BLaER1 treated with 17β-estradiol and CSF1 and Interleukin-3, amounts not matched to agents 10 nM and 100 nM (cell line): ENCODE measurements at regions not wholly inside any gene's neighbourhood (a gene's known extent, or its start where the extent isn't known, plus 50 kb on each side); places are given as distances from the start of the nearest gene placed in this dataset.

ENCODE experiments used
- H3K27ac ChIP-seq, 11 experiments: shearing (Covaris generic); formaldehyde crosslinking; 2 replicates each; pipeline ENCODE4 v1.8.1; 2022
- H3K27me3 ChIP-seq, 11 experiments: shearing (Covaris generic); formaldehyde crosslinking; 2 replicates each; pipeline ENCODE4 v1.8.1; 2022
- H3K36me3 ChIP-seq, 11 experiments: shearing (Covaris generic); formaldehyde crosslinking; 2 replicates each; pipeline ENCODE4 v1.8.1; 2022
- H3K4me1 ChIP-seq, 10 experiments: shearing (Covaris generic); formaldehyde crosslinking; 2 replicates each; pipeline ENCODE4 v1.8.1; 2022
- H3K4me2 ChIP-seq, 11 experiments: shearing (Covaris generic); formaldehyde crosslinking; 2 replicates each; pipeline ENCODE4 v1.8.1; 2022
- H3K4me3 ChIP-seq, 10 experiments: shearing (Covaris generic); formaldehyde crosslinking; 2 replicates each; pipeline ENCODE4 v1.8.1; 2022
- H3K9ac ChIP-seq, 11 experiments: shearing (Covaris generic); formaldehyde crosslinking; 2 replicates each; pipeline ENCODE4 v1.8.1; 2022
- H3K9me3 ChIP-seq, 11 experiments: shearing (Covaris generic); formaldehyde crosslinking; replicated peaks in 1 of 11; 2 replicates each; pipeline ENCODE4 v1.8.1; 2022
- H4K20me1 ChIP-seq, 11 experiments: shearing (Covaris generic); formaldehyde crosslinking; 2 replicates each; pipeline ENCODE4 v1.8.1; 2022
- Cebpa-rat ChIP-seq, 11 experiments: shearing (Covaris generic); IDR thresholded peaks; 2 replicates each; pipeline ENCODE4 v1.8.1; 2022

DNA sequence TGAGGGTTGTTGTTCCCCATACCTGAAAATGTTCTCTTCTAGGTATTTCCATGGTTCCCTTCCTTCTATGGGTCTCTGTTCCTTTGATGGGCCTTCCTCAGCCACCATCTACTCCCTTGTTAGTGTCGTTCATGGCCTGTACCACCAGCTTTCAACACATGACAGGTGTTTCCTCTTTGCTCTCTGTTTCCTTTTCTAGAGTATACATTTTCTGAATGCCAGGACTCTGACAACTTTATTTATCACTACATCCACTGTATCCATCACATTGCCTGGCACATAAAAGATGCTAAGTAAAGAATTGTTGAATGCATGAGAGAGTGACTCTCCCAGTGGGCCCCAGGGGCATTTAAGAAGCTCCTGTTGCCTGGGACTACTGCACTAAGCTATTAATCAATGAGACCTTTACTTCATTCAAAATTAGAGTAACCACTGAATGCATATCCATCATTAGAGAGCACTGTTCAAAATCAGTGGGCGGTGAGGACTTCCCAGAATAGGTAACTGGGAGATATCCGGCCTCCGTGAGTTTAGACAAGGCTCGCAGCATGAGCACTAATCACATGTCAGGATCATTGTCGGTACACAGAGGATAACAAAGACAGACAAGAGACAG, 255.0 kb downstream of the CBLN1 start:
- Histone ChIP-seq H3K36me3 (no peaks in the 10 kb centered on the region), H3K9ac (no peak overlapping the region), H3K27me3 (no peaks in the 10 kb centered on the region), H3K9me3 (no peaks in the 10 kb centered on the region), H3K4me2 (peak overlapping the region in 9 of 11 experiments; percentile 19 to 61 (median 48); a peak in 16 of 22 replicates), H3K4me3 (no peak overlapping the region), H3K27ac (no peak overlapping the region), H3K4me1 (peaks cover 0 to 18% (median 13%) of the 10 kb centered on the region in 10 experiments; a peak in 14 of 20 replicates), H4K20me1 (no peaks in the 10 kb centered on the region)
- TF ChIP-seq Cebpa-rat (IDR thresholded peaks at IDR 0.05) = no peak

DNA sequence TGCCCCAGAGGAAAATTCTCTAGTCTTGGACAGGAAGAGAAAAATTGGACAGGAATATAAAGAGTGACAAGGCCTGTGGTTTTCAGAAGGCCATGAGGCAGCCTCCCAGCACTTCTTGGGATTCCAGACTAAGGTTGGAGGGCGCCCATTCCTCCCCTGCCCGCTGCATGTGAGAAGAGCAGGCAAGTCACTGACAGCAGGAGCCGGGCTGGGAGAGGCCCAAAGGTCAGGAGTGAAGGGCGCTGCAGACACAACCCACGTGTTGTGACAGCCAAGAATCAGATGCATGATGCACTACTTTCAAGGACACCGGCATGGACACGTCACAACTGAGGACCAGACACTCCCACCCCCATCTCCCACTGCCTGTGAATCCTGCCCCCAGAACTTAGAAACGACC, 256.7 kb downstream of the CBLN1 start:
- Histone ChIP-seq H3K4me1 (peaks cover 0 to 26% (median 20%) of the 10 kb centered on the region in 10 experiments; a peak in 14 of 20 replicates), H3K4me3 (no peak overlapping the region), H3K9me3 (no peaks in the 10 kb centered on the region), H3K27ac (no peak overlapping the region), H3K27me3 (0 out of 22 replicates have a peak, but pooled peaks cover 0 to 3% (median 0%) of the 10 kb centered on the region in 11 experiments), H4K20me1 (no peaks in the 10 kb centered on the region), H3K9ac (no peak overlapping the region), H3K4me2 (no peak overlapping the region), H3K36me3 (no peaks in the 10 kb centered on the region)
- TF ChIP-seq Cebpa-rat (IDR thresholded peaks at IDR 0.05) = no peak

DNA sequence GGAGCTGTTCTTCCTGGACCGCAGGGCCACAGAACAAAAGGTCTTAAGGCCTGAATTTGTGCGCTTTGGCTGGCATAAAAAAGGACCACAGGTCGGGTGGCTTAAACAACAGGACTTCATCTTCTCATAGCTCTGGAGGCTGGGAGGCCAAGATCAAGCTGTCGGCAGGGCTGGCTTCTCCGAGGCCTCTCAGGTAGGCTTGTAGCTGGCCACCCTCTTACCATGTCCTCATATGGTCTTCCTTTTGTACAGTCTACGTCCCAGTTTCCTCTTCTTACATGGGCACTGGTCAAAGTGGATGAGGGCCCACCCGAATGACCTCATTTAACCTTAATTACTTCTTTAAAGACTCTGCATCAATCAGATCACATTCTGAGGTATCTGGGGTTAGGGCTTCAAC, 257.6 kb downstream of the CBLN1 start:
- no peaks in the 10 kb centered on the region for H3K9me3 ChIP-seq
- no peak overlapping the region for H3K4me3 ChIP-seq
- no peak overlapping the region for H3K27ac ChIP-seq
- H4K20me1 ChIP-seq = no peaks in the 10 kb centered on the region
- no peak for TF ChIP-seq Cebpa-rat (IDR thresholded peaks at IDR 0.05)
- no peak overlapping the region for H3K4me2 ChIP-seq
- peaks cover 0 to 26% (median 20%) of the 10 kb centered on the region in 10 experiments; a peak in 14 of 20 replicates for H3K4me1 ChIP-seq
- H3K36me3 ChIP-seq = no peaks in the 10 kb centered on the region
- H3K9ac ChIP-seq = no peak overlapping the region
- H3K27me3 ChIP-seq = 0 out of 22 replicates have a peak, but pooled peaks cover 0 to 3% (median 0%) of the 10 kb centered on the region in 11 experiments

DNA sequence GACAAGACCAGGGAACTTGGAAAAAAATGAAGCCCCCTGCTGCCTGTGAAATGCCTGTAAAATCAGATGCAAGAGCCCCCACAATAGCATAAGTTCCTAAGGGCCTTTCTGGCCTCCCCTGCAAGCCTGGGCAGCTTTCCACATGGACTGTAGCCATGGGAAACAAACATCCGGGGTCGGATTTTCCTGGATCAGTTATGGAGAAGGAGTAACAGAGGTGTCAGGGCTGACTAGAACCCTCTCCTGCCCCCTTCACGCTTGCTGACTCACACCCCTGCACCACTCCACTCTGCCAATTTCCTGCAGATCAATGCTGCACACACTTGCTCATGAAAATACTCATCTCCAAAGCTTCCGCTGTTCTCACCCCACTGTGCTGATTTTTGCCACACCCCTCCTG, 258.6 kb downstream of the CBLN1 start:
- 0 out of 22 replicates have a peak, but pooled peaks cover 0 to 3% (median 0%) of the 10 kb centered on the region in 11 experiments for H3K27me3 ChIP-seq
- H3K9me3 ChIP-seq = no peaks in the 10 kb centered on the region
- H3K4me2 ChIP-seq = no peak overlapping the region
- H4K20me1 ChIP-seq = no peaks in the 10 kb centered on the region
- no peak for TF ChIP-seq Cebpa-rat (IDR thresholded peaks at IDR 0.05)
- no peak overlapping the region for H3K4me3 ChIP-seq
- no peaks in the 10 kb centered on the region for H3K36me3 ChIP-seq
- H3K27ac ChIP-seq = no peak overlapping the region
- peaks cover 0 to 26% (median 20%) of the 10 kb centered on the region in 10 experiments; a peak in 14 of 20 replicates for H3K4me1 ChIP-seq
- no peak overlapping the region for H3K9ac ChIP-seq

DNA sequence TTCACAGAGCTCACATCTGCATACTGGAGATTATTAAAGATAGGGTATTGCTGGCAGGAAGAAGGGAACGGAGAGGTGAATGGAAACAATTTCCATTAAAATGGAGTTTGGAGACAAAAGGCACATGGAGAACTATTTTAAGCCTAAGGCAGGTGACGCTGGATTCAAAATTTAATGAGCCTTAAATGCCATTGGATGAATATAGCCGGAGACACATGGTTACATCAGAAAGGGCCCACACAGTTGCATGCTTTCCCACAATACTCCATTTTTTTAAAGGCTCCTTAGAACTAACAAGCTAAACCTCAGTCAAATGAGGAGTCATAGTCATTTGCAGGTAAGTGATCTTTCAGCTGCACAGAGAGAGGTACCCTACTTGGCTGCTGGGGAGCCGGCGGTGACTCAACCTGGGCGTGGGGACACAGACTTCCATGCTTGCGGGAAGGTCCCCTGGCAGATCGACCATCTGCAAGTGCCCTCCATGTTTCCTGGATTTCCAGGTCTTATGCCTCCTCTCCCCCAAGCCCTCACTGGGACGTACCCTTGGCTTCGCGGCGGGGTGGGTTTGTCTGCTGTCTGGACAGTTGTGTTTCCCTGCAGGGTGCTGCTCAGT, 259.2 kb downstream of the CBLN1 start:
- Histone ChIP-seq H3K4me3 (no peak overlapping the region), H3K27ac (no peak overlapping the region), H3K9ac (no peak overlapping the region), H4K20me1 (no peaks in the 10 kb centered on the region), H3K36me3 (no peaks in the 10 kb centered on the region), H3K4me2 (no peak overlapping the region), H3K9me3 (no peaks in the 10 kb centered on the region), H3K4me1 (peaks cover 0 to 26% (median 20%) of the 10 kb centered on the region in 10 experiments; a peak in 14 of 20 replicates), H3K27me3 (0 out of 22 replicates have a peak, but pooled peaks cover 0 to 3% (median 0%) of the 10 kb centered on the region in 11 experiments)
- TF ChIP-seq Cebpa-rat (IDR thresholded peaks at IDR 0.05) = no peak

DNA sequence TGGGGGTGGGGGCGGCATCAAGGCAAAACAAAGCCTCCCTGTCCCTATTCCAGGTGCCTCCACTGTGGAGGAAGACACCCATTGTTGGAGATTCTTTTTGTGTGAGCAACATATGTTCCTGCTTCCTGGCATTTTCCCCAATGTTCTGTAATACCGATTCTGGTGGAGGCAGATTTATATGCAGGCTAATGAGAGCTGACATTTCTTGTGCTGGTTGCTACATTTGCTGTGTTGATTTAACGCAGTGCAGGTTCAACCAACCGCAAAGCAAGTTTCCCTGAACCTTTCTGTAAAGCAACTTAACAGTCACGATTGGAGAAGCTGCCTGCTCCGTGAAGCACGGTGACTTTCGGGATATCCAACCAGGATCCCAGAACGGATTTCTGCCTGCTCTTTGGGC, 260.5 kb downstream of the CBLN1 start:
- no peak for TF ChIP-seq Cebpa-rat (IDR thresholded peaks at IDR 0.05)
- peak overlapping the region in 3 of 11 experiments; percentile 22 to 35 (median 26); a peak in 3 of 22 replicates for H3K4me2 ChIP-seq
- no peaks in the 10 kb centered on the region for H3K9me3 ChIP-seq
- no peak overlapping the region for H3K27ac ChIP-seq
- no peaks in the 10 kb centered on the region for H4K20me1 ChIP-seq
- peaks cover 0 to 14% (median 9%) of the 10 kb centered on the region in 10 experiments; a peak in 13 of 20 replicates for H3K4me1 ChIP-seq
- H3K27me3 ChIP-seq = 0 out of 22 replicates have a peak, but pooled peaks cover 0 to 3% (median 0%) of the 10 kb centered on the region in 11 experiments
- no peak overlapping the region for H3K9ac ChIP-seq
- no peak overlapping the region for H3K4me3 ChIP-seq
- no peaks in the 10 kb centered on the region for H3K36me3 ChIP-seq

DNA sequence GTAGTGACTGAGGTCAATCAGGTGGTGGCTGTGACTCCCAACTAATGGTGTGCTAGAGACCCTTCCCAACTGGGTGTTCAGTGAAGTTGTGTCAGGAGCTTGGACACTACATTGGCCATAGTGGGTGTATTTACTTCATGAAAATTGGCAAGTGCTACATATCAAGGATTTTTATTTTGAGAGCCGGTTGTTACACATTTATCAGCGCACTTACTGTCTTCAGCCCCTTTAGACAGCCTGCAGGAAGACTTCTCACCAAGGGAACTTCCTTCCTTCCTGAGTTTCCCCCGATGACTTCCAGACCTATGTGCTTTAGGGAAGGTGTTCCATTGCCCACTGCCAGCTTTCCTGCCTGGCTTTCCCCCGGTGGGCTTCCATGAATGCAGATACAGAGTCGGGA, 261.2 kb downstream of the CBLN1 start:
- no peak overlapping the region for H3K9ac ChIP-seq
- no peaks in the 10 kb centered on the region for H4K20me1 ChIP-seq
- H3K4me3 ChIP-seq = no peak overlapping the region
- TF ChIP-seq Cebpa-rat (IDR thresholded peaks at IDR 0.05) = no peak
- H3K27ac ChIP-seq = no peak overlapping the region
- peaks cover 0 to 11% (median 6%) of the 10 kb centered on the region in 10 experiments; a peak in 8 of 20 replicates for H3K4me1 ChIP-seq
- 0 out of 22 replicates have a peak, but pooled peaks cover 0 to 3% (median 0%) of the 10 kb centered on the region in 11 experiments for H3K27me3 ChIP-seq
- H3K36me3 ChIP-seq = no peaks in the 10 kb centered on the region
- no peaks in the 10 kb centered on the region for H3K9me3 ChIP-seq
- peak overlapping the region in 8 of 11 experiments; percentile 4 to 55 (median 24); a peak in 12 of 22 replicates for H3K4me2 ChIP-seq

DNA sequence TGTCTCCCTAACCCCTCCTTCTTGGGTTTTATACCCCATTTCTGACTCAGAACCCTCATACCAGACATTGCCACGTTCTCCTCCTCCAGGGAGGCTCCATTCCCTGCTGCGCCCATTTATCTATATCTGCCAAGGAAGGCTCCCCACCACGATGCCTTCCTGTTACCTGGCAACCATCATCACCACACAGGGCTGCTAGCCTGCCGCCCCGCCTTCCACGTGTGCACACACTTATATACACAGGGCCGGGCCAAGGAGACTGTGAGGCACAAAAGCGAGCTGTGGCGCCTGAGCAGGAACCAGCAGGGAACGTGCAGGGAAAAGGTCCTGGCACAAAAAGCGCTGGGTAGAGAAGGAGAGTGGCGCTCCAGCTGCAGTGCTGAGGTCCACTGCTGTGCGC, 261.8 kb downstream of the CBLN1 start:
- Histone ChIP-seq H3K4me1 (peaks cover 0 to 11% (median 6%) of the 10 kb centered on the region in 10 experiments; a peak in 8 of 20 replicates), H3K9ac (no peak overlapping the region), H3K9me3 (no peaks in the 10 kb centered on the region), H3K4me2 (peak overlapping the region in 6 of 11 experiments; percentile 20 to 55 (median 30); a peak in 6 of 22 replicates), H3K27me3 (0 out of 22 replicates have a peak, but pooled peaks cover 0 to 3% (median 0%) of the 10 kb centered on the region in 11 experiments), H3K27ac (no peak overlapping the region), H4K20me1 (no peaks in the 10 kb centered on the region), H3K4me3 (no peak overlapping the region), H3K36me3 (no peaks in the 10 kb centered on the region)
- TF ChIP-seq Cebpa-rat (IDR thresholded peaks at IDR 0.05) = no peak

DNA sequence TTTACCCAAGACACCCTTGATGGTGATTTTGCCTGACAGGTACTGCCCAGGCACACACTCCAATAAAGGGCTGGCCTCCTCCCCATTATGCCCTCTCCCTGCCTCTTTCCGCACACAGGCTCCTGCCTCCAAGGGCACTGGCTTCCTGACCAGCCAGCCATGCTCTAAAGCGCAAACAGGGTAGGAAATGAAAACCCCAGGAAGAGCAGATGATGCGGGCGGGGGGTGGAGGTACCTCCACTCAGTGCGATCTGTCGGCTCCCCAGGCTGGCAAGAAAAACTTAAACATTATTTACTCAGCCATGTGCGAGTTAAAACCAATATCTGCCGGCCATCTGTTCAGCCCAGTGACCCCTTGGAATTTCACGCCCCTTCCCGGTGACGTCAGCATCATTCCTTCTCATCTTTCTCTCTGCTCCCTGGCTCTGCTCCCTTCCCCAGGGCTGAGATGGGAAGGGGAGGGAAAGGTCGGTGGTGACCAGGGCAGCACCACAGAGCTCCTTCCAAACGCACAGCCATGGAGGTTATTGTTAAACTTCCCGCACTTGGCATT, 262.5 kb downstream of the CBLN1 start:
- peaks cover 0 to 11% (median 6%) of the 10 kb centered on the region in 10 experiments; a peak in 8 of 20 replicates for H3K4me1 ChIP-seq
- H3K4me3 ChIP-seq = no peak overlapping the region
- TF ChIP-seq Cebpa-rat (IDR thresholded peaks at IDR 0.05) = no peak
- H3K27me3 ChIP-seq = 0 out of 22 replicates have a peak, but pooled peaks cover 0 to 3% (median 0%) of the 10 kb centered on the region in 11 experiments
- H3K9ac ChIP-seq = no peak overlapping the region
- no peak overlapping the region for H3K27ac ChIP-seq
- H3K9me3 ChIP-seq = no peaks in the 10 kb centered on the region
- no peaks in the 10 kb centered on the region for H3K36me3 ChIP-seq
- H3K4me2 ChIP-seq = peak overlapping the region in 2 of 11 experiments; percentile 5 to 8; a peak in 1 of 22 replicates
- H4K20me1 ChIP-seq = no peaks in the 10 kb centered on the region
